ENCODE measurements at regions not wholly inside any gene's neighbourhood (a gene's known extent, or its start where the extent isn't known, plus 50 kb on each side); places are given as distances from the start of the nearest gene placed in this dataset.
"Not testable (repeated sequence)": the region's sequence is repeated elsewhere in the genome, so short reads cannot be mapped to it uniquely, and the experiment has no call there.

GRCh38 chr4:114310296-114310925 lies 288.2 kb upstream of the UGT8 start:
- no peak for DNase-seq

DNA sequence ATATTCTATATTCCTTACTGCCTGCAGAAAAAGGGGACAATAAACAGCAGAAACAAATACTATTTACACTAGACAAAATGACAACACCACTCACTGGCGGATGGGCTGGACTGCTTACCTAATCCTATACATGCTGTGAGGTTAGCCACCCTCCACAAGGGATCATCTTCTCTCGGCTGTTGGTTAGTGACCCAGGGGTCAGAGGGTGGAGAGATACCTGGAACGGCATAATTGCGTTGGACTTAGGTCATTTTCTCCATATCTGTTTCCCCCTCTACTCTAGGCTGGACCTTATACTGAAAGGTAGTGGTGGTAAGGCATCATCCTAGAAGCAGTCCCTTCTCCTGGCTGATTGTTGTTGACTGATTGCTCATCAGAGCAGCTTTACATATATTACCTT lies 286.8 kb upstream of the UGT8 start:
- no peak for DNase-seq

- DNase-seq = no peak
Observed at GRCh38 chr4:114312338-114312737, 286.3 kb upstream of the UGT8 start.

GRCh38 chr4:114316789-114317188 lies 281.8 kb upstream of the UGT8 start:
- no peak for DNase-seq

- DNase-seq = no peak
Observed at GRCh38 chr4:114317564-114317963, 281.0 kb upstream of the UGT8 start.

GRCh38 chr4:114318309-114318708 lies 280.3 kb upstream of the UGT8 start:
- DNase-seq = no peak

DNA sequence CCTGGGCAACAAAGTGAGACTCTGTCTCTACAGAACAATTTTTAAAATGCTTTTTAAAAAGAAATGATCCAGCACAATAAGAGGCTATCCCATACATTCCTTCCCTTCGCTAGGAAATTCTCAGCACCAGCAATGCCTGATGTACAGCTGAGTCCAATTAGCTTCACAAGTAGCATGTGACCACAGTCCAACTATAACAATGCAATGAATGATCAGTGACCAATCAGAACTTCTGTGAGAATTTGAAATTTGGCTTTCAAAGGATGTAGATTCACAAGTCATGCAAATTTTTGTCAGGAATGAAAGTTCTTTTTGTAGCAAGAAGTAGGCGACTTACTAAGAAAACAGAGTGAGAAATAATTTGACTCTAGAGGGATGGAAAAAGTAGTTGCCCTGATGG lies 278.5 kb upstream of the UGT8 start:
- no peak for DNase-seq

- no peak for DNase-seq
Observed at GRCh38 chr4:114321366-114321765, 277.2 kb upstream of the UGT8 start.

GRCh38 chr4:114323841-114324240 lies 274.8 kb upstream of the UGT8 start:
- no peak for DNase-seq

GRCh38 chr4:114326358-114326757 lies 272.2 kb upstream of the UGT8 start:
- DNase-seq = no peak

GRCh38 chr4:114332119-114332518 lies 266.5 kb upstream of the UGT8 start:
- no peak for DNase-seq

DNA sequence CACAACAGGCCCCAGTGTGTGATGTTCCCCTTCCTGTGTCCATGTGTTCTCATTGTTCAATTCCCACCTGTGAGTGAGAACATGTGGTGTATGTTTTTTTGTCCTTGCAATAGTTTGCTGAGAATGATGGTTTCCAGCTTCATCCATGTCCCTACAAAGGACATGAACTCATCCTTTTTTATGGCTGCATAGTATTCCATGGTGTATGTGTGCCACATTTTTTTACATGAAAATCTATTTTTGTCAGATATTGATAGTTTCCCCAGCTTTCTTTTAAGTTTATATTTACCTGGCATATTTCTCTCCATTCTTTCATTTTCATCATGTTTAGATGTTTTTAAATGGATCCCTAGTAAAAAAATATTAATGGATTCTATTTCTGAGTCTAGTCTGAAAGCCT lies 264.2 kb upstream of the UGT8 start:
- DNase-seq = not testable (repeated sequence)

- no peak for DNase-seq
Observed at GRCh38 chr4:114334884-114335330, 263.7 kb upstream of the UGT8 start.

GRCh38 chr4:114335339-114335738 lies 263.3 kb upstream of the UGT8 start:
- DNase-seq = no peak

DNA sequence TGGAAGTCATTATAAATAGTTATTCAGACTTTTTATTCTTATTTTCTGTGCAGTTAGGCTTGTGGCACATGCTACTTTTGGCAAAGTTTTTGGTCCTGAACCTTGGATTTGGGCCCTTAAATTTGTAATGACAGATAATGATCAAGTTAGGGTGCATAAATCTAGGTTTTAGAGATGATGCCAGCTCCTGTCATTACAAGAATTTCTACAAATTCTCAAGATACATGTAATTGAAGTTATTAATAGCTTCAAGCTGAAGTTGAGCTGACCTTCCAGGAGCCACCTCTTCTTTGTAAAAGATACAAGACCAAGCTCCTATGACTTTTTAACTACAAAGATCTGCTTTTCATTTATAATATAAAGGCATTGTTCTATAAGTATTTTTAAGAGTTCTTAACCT lies 255.6 kb upstream of the UGT8 start:
- no peak for DNase-seq

DNA sequence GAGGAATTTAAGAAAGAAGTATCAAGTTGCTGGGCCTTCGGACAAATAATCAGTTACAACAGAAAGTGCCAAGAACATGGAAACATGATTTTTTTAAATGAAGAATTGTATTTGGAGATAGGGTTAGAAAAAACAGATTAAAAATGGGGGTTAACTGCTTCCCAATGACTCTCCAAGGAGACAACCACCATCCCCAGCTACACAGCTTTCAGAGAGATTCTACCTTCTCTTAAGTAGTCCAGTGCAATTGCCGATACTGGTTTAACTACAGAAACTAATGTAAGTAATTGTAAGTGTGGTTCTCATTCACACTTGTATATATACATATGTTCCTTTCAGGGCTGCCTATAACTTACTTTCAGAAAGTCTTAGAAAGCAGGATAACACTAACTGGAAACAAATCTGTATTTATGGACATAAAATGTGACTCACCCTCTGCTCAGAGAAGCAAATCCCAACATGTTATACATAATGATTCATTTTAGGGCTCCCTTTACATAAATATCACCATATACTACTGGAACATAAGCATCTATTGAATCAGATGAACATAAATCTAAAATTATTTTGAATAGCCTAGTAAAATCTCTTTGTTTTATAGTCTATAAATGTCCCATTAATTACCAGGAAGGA lies 248.9 kb upstream of the UGT8 start:
- no peak for DNase-seq

DNA sequence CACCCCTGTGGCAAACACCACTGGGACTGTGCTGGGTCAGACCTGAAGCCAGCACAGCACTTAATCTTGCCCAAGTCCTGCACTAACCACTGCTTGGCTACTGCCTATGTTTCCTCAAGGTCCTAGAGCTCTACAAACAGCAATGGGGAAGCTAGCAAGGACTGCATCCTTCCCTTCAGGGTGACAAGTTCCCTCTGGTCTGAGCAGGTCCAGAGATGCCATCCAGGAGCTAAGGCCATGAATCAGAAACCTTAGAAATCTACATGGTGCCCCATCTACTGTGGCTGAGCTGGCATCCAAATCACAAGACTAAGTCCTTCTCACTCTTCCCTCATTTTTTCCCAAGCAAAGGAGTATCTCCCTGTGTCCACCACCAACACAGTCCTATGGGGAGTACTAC lies 239.7 kb upstream of the UGT8 start:
- DNase-seq = no peak

DNA sequence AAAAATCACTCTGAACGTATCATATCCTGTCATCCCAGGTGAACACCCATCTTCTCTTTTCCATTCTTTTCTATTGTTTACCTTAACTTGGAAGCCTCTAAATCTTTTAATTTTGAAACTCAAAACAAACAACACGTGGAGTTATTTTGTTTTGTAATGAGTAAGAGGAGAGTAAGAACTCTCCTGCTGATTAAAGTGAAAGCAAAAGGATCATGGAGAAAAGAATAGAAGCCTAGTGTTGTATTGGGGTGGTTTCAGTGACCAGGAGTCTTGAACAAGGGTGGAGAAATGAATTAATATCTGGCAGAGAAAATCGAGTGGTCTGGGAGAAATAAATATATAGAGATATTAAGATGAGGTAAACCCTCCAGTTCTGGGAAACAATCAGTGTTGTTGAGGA lies 237.4 kb upstream of the UGT8 start:
- DNase-seq = no peak

DNA sequence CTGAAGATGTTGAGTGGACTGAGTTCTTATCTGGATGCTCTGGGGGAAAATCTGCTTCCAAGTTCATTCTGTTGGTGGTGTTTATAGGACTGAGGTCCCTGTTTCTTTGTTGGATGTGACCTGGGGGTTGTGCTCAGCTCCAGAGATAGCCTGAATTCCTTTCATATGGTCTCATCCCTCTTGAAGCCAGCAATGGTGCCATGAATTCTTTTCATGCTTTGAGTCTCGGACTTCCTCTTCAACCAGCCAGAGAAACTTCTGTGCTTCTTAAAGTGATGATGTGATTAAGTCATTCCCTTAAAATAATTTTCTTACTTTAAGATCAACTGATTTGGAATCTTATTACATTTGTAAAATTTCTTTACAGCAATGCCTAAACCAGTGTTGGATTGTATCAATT lies 233.8 kb upstream of the UGT8 start:
- DNase-seq = no peak

DNA sequence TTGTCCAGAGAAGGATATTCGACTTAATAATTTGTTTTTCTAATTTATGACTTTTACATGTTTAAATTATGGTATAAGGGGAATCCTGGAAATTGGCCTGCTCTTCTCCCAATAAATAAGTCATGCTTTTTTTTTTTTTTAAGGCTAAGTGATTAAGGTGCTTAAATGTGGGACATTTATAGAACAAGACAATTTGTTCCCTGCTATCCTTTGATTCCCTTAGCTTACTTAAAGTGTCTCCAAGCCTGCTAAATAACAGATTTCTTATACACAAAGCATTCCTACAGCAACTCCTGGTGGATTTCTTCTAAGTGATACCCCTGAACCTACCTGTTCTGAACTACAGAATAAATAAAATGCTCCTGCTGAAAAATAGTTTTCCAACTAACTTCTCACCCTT lies 233.0 kb upstream of the UGT8 start:
- no peak for DNase-seq

- no peak for DNase-seq
Observed at GRCh38 chr4:114366368-114366767, 232.2 kb upstream of the UGT8 start.

DNA sequence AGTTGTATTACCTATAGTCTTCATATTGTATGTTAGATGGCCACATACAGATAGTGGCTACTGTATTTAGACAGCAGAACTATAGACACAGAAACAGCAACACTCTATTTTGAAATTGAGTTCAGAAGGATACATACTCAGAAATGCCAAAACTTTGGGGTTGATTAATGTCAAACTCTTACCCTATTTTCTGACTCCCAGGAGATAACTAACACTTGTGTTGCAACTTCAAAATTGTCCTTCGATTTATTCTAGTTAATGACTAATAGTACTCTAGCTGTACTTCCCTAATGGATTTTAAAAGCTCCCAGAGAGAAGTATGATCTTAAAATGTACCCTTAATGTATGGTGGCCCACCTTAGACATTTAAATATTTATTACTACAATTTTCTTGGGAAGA lies 229.9 kb upstream of the UGT8 start:
- DNase-seq = no peak

- DNase-seq = no peak
Observed at GRCh38 chr4:114373508-114373907, 225.1 kb upstream of the UGT8 start.

GRCh38 chr4:114378305-114378903 lies 220.2 kb upstream of the UGT8 start:
- no peak for DNase-seq

- no peak for DNase-seq
Observed at GRCh38 chr4:114383067-114383466, 215.5 kb upstream of the UGT8 start.

Data from NCI-H1092 (cell line).